ENCODE measurements at regions not wholly inside any gene's neighbourhood (a gene's known extent, or its start where the extent isn't known, plus 50 kb on each side); places are given as distances from the start of the nearest gene placed in this dataset.
"Not testable (repeated sequence)": the region's sequence is repeated elsewhere in the genome, so short reads cannot be mapped to it uniquely, and the experiment has no call there.

- FAIRE-seq (no peak), DNase-seq (ENCODE audit: low read depth, low spot score) (no peak)
- TF ChIP-seq, protein P1, sequence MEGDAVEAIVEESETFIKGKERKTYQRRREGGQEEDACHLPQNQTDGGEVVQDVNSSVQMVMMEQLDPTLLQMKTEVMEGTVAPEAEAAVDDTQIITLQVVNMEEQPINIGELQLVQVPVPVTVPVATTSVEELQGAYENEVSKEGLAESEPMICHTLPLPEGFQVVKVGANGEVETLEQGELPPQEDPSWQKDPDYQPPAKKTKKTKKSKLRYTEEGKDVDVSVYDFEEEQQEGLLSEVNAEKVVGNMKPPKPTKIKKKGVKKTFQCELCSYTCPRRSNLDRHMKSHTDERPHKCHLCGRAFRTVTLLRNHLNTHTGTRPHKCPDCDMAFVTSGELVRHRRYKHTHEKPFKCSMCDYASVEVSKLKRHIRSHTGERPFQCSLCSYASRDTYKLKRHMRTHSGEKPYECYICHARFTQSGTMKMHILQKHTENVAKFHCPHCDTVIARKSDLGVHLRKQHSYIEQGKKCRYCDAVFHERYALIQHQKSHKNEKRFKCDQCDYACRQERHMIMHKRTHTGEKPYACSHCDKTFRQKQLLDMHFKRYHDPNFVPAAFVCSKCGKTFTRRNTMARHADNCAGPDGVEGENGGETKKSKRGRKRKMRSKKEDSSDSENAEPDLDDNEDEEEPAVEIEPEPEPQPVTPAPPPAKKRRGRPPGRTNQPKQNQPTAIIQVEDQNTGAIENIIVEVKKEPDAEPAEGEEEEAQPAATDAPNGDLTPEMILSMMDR (optimal IDR thresholded peaks at IDR 0.05 in 1 of 3, IDR thresholded peaks at IDR 0.05 in 1 of 3, conservative IDR thresholded peaks at IDR 0.05 in 1 of 3; ENCODE audit: extremely low read depth in 1 of 3, insufficient read depth in 2 of 3, low read length in 3 of 3) = no peak
- TF ChIP-seq EZH2 (IDR thresholded peaks at IDR 0.05; ENCODE audit: low read length) = no peak
- Histone ChIP-seq H3K79me2 (ENCODE audit: control insufficient read depth, insufficient read depth, low read length) (no peaks in the 10 kb centered on the region), H3K9me1 (ENCODE audit: control insufficient read depth, extremely low read depth, insufficient read depth, low read length) (no peaks in the 10 kb centered on the region), H3K4me2 (ENCODE audit: control insufficient read depth, extremely low read depth, insufficient read depth, low read depth, low read length) (no peak overlapping the region), H4K20me1 (ENCODE audit: control insufficient read depth, extremely low read depth, insufficient read depth, low read length) (no peaks in the 10 kb centered on the region), H2AFZ (ENCODE audit: control insufficient read depth, low read length) (no peak overlapping the region), H3K36me3 (ENCODE audit: control insufficient read depth in 2 of 2, extremely low read depth in 1 of 2, insufficient read depth in 2 of 2, low read length in 2 of 2) (no peaks in the 10 kb centered on the region), H3K9ac (ENCODE audit: control insufficient read depth, extremely low read depth, insufficient read depth, low read length) (no peak overlapping the region), H3K4me3 (ENCODE audit: control insufficient read depth in 2 of 3, extremely low read depth in 1 of 3, insufficient read depth in 2 of 3, low read depth in 1 of 3, low read length in 3 of 3) (no peak overlapping the region), H3K4me1 (ENCODE audit: control insufficient read depth, extremely low read depth, insufficient read depth, low read length) (no peaks in the 10 kb centered on the region), H3K27ac (ENCODE audit: control insufficient read depth, insufficient read depth, low read length) (no peak overlapping the region), H3K9me3 (ENCODE audit: control insufficient read depth, low read depth, low read length) (no peaks in the 10 kb centered on the region), H3K27me3 (ENCODE audit: control insufficient read depth, extremely low read depth, insufficient read depth, low read length) (no peaks in the 10 kb centered on the region)
- dilution Hi-C loops (cut with MboI; ENCODE audit: extremely low pct_ligation_motif_present, low sequenced_read_pairs) = no loop called here
Observed at GRCh38 chr3:26498271-26498670, 124.3 kb upstream of the LRRC3B start.

DNA sequence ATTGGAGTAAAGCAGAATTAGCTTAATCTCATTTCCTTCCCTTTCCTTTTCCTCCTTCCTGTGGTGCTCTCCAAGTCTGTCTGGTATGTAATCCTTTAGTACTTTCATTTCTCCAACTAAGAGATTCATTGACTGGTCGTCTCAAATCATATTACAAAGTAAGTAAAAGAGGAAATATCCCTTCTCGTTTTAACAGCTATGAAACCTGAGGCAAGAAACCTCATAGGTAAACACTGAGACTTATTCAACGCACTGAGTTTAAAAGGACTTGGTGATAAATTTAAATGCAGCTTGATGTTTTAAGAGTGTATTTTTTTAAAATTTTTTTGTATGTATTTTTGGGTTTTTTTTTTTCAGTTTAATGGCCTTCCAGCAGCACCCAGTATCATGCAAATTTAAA lies 117.2 kb upstream of the LRRC3B start:
- FAIRE-seq (no peak), DNase-seq (ENCODE audit: low read depth, low spot score) (no peak)
- Histone ChIP-seq H3K9ac (ENCODE audit: control insufficient read depth, extremely low read depth, insufficient read depth, low read length) (no peak overlapping the region), H3K4me1 (ENCODE audit: control insufficient read depth, extremely low read depth, insufficient read depth, low read length) (no peaks in the 10 kb centered on the region), H3K36me3 (ENCODE audit: control insufficient read depth in 2 of 2, extremely low read depth in 1 of 2, insufficient read depth in 2 of 2, low read length in 2 of 2) (no peaks in the 10 kb centered on the region), H3K4me2 (ENCODE audit: control insufficient read depth, extremely low read depth, insufficient read depth, low read depth, low read length) (no peak overlapping the region), H3K9me1 (ENCODE audit: control insufficient read depth, extremely low read depth, insufficient read depth, low read length) (no peaks in the 10 kb centered on the region), H3K9me3 (ENCODE audit: control insufficient read depth, low read depth, low read length) (no peaks in the 10 kb centered on the region), H3K4me3 (ENCODE audit: control insufficient read depth in 2 of 3, extremely low read depth in 1 of 3, insufficient read depth in 2 of 3, low read depth in 1 of 3, low read length in 3 of 3) (no peak overlapping the region), H4K20me1 (ENCODE audit: control insufficient read depth, extremely low read depth, insufficient read depth, low read length) (no peaks in the 10 kb centered on the region), H2AFZ (ENCODE audit: control insufficient read depth, low read length) (no peak overlapping the region), H3K27me3 (ENCODE audit: control insufficient read depth, extremely low read depth, insufficient read depth, low read length) (no peaks in the 10 kb centered on the region), H3K27ac (ENCODE audit: control insufficient read depth, insufficient read depth, low read length) (no peak overlapping the region), H3K79me2 (ENCODE audit: control insufficient read depth, insufficient read depth, low read length) (no peaks in the 10 kb centered on the region)
- dilution Hi-C loops (cut with MboI; ENCODE audit: extremely low pct_ligation_motif_present, low sequenced_read_pairs) = no loop called here
- no peak for TF ChIP-seq EZH2 (IDR thresholded peaks at IDR 0.05; ENCODE audit: low read length)
- TF ChIP-seq, protein P1 (optimal IDR thresholded peaks at IDR 0.05 in 1 of 3, IDR thresholded peaks at IDR 0.05 in 1 of 3, conservative IDR thresholded peaks at IDR 0.05 in 1 of 3; ENCODE audit: extremely low read depth in 1 of 3, insufficient read depth in 2 of 3, low read length in 3 of 3) = no peak

DNA sequence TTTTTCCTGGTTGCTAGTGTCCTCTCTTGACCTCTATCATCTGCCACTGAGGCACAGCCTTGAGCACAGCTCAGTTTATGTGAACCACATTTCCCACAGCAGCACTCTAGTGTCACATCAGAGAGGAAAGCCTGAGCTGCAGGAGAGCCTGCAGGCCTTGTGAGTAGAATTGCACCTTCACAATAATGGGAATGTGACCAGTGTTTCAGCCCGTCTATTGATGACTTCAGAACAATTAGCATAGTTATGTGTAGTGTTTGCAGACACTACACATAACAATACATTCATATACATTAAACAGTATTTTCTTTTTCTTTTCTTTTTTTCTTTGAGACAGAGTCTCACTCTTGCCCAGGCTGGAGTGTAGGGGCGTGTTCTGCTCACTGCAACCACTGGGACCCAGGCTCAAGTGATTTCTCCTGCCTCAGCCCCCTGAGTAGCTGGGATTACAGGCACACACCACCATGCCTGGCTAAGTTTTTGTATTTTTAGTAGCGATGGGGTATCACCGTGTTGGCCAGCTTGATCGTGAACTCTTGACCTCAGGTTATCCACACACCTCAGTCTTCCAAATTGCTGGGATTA lies 108.0 kb upstream of the LRRC3B start:
- H3K4me3 ChIP-seq (ENCODE audit: control insufficient read depth in 2 of 3, extremely low read depth in 1 of 3, insufficient read depth in 2 of 3, low read depth in 1 of 3, low read length in 3 of 3); H3K4me1 ChIP-seq (ENCODE audit: control insufficient read depth, extremely low read depth, insufficient read depth, low read length); H3K27ac ChIP-seq (ENCODE audit: control insufficient read depth, insufficient read depth, low read length); H2AFZ ChIP-seq (ENCODE audit: control insufficient read depth, low read length); H3K79me2 ChIP-seq (ENCODE audit: control insufficient read depth, insufficient read depth, low read length); H4K20me1 ChIP-seq (ENCODE audit: control insufficient read depth, extremely low read depth, insufficient read depth, low read length); FAIRE-seq; H3K27me3 ChIP-seq (ENCODE audit: control insufficient read depth, extremely low read depth, insufficient read depth, low read length); H3K9ac ChIP-seq (ENCODE audit: control insufficient read depth, extremely low read depth, insufficient read depth, low read length); H3K36me3 ChIP-seq (ENCODE audit: control insufficient read depth in 2 of 2, extremely low read depth in 1 of 2, insufficient read depth in 2 of 2, low read length in 2 of 2); dilution Hi-C loops (cut with MboI; ENCODE audit: extremely low pct_ligation_motif_present, low sequenced_read_pairs); H3K4me2 ChIP-seq (ENCODE audit: control insufficient read depth, extremely low read depth, insufficient read depth, low read depth, low read length); H3K9me3 ChIP-seq (ENCODE audit: control insufficient read depth, low read depth, low read length); H3K9me1 ChIP-seq (ENCODE audit: control insufficient read depth, extremely low read depth, insufficient read depth, low read length); DNase-seq (ENCODE audit: low read depth, low spot score): not testable (repeated sequence)

Measured in keratinocyte (primary cell).